ENCODE measurements at regions not wholly inside any gene's neighbourhood (a gene's known extent, or its start where the extent isn't known, plus 50 kb on each side); places are given as distances from the start of the nearest gene placed in this dataset.

DNA sequence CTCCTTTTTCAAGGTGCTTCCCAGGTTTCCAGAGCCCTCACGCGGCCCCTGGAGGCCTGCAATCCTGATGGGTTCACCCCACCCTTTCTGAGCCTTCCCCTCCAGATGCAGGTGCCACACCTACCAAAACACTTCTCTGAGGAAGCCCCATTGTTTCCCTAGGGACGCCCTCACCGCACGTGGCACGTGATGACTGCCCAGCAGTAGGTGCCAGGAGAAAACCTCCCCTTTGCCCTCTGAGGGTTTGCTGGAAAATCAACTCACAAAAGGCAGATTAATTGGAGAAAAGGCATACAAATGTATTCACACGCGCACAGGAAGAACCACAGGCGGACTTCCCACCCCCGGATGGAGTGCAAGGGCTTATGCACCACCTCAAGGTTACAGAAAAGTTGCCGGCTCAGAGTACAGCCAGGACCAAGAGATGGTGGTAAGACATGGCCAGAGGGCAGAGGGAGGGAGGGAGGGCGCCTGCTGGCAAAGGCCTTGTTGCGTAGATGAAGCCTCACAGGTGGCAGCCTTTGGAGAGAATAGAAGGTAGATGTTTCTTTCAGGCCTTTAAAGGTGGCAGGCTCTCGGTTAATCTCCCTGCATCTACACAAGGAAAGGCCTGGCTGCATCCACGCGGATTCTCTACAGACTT, 269.4 kb upstream of the RAB6C start:
- no peak for DNase-seq

DNA sequence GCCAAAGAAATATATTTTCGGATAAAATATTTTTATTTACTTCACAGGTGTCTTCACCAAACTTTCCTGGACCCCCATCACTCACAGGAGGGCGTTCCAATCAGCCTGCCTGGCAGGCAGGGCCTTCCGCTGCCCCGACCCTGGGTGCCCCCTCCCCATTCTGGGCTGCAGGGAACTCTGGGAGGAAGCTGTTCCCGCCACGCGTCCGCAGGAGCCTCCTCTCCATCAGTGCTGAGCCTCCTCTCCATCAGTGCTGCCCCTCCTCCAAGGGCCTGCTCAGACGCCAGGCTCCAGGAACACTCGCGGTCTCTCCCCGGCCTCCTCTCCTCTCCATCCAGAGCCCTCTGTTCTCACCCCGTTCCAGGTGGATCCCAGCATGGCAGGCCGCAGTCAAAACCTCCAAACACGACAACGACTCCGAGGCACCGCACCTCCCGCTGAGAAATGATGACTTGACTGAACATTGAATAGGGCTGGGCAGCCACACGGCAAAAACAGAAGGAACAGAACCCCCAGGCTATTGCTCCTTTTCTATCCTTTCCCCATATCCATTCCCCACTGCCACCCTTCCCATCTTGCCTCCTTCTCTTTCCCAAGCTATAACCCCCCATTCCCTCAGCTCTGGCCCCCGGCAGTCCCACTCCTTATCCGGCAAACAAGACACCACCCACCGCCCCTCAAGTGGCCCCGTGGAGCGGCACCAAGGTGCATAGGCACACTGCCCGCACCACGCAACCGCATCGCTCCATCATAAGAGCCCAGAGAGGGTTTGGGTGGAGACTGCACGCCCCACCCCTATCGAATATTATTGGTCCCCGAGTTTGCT, 268.6 kb upstream of the RAB6C start:
- DNase-seq = no peak

DNA sequence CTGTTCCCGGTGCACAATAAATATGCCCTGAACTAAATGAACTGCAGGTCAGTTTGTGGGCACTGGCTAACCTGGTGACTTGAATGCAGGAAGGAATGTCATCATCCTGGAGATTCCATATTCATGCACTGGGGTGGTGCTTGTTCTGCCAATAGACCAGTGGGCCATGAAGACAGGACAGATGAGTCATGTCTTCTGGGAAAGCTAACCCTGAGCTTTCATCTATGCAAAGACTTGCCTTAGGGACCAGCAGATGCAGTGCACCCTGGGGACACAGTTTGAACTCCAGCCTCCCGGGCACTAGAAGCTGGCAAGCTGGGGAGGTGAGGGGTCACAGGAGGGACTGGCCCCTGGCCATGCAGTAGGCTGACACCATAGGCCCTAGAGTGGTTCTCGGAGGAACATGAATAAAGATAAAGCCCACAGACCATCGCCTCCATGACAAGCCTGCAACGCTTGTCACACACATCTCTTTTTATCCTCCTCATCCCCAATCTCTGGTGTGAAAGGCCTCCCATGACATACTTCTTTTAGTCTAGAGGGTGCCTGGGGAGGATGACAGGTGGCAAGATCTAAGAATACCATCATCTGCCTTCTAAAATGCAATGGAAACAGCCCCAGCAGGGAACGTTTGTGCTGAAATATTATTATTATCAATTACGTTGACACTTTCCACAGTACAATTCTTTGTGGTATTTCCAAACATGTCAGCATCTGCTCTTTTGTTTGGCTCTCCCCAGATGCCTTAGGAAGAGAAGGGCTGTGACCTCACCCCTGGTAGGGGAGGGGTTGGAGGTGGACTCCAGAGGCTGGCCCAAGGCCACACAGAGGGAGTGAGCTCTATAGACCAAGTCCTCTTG, 267.4 kb upstream of the RAB6C start:
- DNase-seq = no peak

DNA sequence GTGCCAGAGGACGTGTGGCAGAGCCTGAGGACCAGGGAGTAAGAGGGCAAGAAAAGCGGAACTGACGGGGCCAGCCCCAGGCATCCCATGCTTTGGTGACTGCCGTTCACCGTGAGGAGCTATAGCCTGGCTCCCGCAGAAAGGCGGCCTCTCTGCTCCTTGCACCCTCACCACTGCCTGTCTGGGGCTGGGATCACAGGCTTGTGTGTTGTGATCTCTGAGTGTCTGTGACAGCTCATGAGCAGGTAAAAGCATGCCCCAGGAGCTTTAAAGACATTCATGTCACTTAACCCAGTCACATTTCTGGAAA, 266.8 kb upstream of the RAB6C start:
- no peak for DNase-seq

DNA sequence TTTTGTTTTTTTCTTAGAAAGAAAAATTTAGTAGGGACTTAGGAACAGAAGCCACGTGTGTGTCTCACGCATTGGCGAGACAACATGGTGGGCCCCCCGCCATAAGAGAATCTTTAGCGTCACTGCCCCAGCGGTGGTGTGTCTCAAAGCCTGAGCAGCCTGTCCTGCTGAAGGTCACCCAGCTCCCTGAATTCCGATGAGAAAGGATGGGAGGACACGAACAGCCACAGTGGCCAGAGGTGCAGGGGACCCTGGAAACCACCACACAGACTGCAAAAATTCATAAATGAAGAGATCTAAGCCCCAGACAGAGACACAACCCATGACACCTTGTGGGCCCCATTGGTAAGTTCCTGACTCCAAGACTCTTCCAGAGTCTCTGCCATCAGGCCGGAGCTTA, 266.1 kb upstream of the RAB6C start:
- DNase-seq = no peak

DNA sequence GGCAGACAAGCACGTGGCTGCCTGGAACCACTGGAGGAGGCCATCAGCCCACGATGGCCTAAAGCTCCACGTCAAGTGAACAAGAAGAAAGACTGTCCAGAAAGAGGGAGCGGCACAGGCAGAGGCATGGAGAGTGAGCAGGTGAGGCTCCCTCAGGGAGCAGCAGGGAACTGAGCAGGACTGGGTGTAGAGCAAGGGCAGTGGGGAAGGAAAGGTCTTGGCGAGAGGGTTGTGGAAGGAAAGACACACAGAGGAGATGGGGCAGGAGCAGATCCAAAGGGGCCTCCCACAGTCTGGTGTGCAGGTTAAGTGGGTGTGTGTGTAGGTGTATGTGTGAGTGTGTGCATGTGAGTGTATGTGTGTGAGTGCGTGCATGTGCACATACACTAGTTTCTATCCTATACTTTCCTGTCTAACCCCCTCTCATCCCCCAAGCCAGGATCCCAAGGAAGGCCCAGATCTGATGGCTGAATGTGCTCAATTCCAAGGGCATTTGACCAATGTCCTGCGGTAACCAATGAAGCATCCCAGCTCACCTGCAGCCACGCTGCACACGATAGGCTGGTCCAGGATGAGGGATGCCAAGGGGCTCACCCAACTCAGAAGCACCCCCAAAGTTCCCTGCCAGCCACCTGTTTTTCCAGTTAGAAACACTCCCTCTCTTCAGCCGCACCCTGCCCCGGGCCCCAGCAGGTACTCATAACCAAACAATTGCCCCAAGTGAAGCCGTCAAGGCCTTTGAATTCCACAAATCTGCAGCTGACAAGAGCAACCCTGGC, 262.5 kb upstream of the RAB6C start:
- DNase-seq = no peak

DNA sequence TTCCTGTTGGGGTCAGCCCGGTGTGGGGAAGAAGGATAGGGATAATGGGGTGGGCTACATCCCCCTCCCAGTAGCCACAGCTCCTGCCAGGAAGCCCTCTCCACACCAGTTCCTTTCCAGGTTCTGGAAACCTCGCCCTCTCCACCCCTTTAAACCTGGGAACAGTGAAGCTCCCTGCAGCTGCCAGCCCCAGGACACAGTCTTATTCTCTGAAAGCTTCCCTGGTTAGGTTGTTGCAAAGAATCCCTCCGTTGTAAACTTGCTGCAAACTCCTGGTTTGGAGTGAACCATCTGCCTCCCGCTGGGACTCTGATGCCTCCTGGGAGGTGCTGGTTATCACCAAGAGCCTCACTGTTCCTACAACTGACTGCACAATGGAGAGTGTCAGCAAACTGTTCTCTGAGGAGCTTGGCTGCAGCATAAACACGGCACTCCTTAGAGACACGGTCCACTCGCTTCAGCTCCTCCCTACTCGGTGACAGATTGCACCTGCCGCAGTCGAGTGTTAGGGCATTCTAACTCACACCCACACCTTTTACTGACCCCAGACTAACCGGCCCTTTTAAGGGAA, 261.8 kb upstream of the RAB6C start:
- no peak for DNase-seq

DNA sequence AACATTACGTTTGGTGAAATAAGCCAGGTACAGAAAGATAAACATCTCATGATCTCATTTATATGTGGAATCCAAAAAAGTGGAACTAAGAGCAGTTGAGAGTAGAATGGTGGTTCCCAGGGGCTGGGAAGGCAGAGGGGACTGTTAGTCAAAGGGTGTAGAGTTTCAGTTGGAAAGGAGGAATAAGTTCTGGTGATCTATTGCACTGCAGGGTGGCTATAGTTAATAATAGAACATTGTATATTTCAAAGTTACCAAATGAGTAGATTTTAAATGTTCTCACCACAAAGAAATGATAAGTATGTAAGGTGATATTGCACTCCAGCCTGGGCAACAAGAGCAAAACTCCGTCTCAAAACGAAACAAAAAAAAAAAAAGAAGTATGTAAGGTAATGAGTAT, 260.1 kb upstream of the RAB6C start:
- no peak for DNase-seq

DNA sequence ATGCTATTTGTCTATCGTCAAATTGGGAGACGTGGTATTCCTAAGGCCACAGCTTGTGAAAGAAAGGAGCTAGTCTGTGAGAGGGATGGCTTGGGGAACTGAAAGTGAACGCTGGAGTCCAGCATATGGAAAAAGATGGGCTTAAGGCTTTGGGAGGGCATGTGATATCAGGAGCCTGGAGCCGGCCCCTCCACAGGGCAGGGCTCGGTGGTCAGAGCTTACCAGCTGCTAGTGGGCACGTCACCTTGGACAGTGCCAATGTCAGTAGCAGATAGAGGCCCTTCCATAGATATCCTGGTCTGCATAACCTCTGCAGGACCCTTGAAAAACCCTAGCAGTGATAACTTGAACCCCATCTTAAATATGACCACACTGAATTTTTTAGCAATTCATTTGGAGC, 259.1 kb upstream of the RAB6C start:
- no peak for DNase-seq

DNA sequence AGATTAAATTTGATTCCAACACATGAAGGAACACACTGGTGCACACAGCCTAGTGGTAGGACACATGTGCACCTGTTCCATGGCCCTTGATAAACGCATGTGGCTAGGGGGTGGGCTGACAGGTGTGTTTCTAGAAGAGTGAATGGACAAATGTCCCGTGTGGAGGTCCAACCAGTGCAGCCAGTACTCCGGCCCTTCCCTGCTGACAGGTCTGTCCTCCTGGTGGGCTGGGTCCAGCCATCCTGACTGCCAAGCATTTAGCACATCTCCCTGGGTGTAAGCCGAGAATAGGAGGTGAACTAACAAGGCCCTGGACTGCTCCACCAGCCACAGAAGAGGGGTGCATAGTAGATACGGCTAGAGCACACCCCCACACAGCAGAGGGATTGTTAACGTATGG, 258.7 kb upstream of the RAB6C start:
- no peak for DNase-seq

DNA sequence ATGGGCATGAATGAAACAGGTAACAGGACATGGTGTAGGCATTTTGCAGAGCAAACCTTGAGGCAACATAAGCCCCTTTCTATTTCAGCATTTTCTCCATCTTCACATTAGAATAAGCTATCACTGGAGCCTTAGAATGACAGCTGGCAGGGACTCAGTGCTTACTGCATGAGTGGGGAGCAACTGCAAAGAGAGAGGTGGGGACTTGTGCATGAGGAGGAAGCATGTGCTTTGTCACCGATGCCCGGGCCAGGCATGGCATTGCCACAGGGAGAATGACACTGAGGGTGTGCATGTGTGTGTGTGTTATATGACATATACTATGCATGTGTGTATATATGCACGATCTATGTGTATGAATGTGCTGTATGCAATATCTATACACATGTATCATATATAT, 258.2 kb upstream of the RAB6C start:
- no peak for DNase-seq

DNA sequence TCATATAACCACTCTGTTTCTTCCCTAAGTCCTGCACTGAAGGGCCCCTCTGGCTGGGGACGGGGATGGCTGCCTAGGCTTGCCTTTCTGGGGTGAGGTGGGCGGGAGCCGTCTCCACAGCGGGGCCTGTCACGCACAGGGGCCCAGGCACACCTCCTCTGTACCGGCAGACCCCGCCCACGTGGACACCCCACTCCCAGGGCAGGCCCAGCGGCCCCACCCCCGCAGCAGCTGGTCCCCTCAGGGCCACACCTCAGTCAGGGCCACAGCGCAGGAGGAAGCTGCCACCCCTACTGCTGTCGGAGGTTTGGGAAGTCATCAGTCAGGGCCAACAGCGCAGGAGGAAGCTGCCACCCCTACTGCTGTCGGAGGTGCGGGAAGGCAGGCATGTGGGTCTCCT, 257.6 kb upstream of the RAB6C start:
- DNase-seq = no peak

DNA sequence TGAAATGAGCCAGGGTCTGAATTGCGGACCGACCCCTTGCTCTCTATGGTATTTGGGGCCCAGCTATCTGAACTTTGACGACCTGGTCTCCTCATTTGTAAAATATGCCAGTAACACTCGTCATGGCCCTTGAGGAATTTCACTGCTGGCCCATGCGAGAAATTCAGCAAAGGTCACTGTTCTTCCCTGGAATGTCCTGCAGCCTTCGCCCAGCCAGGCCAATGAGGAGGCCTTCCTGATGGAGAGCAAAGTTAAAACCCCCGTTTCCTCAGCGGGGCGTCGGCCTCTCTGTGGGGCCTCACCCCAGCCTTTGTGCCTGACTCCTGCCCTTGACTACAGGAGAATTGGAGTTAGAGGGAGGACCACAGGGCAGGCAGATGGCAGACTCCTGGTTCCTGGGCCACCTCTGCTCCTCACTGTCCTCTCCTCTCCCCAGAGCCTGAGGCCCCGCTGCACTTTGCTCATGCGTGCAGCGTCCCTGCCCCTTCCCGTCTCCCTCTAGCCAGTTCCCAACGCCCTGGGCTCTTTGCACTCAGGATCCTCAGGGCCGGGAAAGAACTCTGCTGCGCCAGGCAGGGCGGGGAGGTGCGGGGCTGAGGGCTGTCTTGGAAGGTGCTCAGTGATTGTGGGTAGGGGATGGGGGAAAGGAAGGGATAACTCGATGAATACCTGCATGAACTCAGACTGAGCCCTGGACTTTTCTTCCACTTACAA, 257.0 kb upstream of the RAB6C start:
- no peak for DNase-seq

DNA sequence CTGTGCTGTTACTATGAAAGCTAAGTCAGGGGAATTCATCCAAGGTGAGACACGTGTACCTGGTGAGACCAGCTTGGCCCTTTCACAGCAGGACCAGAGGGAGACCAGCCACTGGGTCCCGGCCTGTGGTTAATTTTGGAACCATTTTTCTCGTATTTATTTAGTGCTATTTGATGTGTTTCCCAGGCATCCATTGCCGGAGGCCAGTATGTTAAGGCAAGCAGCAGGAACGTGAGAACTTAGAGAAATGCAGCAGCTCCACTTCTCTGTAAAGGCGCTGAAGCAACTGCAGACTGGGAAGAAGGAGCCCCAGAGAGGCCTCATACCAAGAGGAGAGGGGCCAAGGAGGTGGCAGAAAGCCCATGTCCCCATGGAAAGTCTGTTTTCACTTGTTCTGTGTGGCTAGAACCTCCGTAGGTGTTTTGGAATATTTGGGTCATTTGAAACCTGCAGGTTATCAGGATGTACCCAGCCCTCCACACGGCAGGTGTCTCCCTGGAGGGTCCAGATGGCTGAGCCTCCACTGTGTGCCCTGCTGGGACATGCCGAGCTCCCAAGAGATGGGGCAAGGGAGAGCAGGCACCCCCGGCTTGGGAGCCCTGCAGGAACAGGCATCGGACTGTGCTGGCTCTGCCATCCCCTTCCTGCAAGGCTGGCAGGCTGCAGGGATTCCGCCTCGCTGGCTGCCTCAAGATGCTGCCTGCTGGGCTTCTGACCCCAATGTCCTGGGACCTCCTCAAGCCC, 256.0 kb upstream of the RAB6C start:
- DNase-seq = no peak

DNA sequence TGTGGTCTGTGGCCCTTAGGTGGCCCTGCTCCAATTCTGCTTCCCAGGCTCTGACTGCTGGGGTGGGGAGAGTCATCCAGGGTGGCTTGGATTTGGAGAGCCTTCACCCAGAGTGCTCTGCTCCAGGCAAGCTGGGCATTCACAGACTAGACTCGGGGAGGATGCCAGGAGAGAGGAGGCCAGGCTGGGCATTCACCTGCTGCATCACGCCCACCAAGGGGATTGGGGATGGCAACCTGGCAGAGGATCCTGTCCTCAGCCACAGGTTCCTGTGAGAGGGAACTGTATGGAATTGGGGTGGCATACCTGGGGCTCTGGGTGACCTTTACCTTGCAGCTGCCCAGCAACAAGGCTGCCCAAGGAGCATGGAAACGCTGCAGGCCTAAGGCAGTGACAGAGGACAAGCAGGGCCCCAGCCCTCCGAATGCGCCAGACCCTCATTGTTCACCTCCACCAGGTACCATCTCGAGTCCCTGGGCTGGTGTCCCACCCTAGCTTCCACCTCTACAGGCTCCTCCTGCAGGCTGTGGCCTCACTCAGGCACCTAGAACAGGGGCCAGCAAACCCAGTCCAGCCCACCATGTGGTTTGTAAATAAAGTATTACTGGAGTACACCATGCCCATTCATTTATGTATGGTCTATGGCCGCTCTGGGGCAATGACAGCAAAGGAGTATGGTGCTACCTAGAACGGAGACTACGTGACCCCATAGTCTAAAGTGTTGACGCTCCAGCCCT, 255.3 kb upstream of the RAB6C start:
- no peak for DNase-seq

DNA sequence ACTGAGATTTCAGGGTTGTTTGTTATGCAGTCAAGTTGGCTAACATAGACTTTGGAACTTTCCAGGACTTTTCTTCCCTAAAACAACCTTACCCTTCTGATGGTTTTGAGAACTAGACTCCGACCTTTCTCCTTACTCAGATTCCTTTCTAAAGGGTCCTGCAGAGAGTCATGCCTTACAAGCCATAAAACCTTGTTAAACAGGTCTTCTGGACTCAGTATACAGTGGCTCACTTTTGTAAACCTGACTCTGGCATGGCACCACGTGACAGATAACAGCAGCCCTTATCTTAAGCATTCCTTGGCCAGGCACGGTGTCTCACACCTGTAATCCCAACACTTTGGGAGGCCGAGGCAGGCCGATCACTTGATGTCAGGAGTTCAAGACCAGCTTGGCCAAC, 253.2 kb upstream of the RAB6C start:
- no peak for DNase-seq

DNA sequence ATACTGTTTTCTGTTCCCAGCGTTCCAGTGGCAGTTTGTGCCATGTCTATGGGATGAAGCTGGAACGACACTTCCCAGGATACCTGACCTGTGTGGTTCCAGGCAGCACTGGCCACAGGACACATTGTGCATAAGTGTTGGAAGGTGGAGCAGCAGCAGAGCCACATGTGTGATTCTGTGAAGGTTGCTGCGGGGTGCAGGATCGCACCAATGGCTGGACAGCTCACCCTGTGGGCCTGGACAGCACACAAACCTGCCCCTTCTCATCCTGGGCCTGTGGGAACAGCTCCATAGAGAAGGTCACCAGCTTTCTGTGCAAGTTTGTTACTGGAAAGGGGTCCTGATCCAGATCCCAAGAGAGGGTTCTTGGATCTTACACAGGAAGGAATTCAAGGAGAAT, 252.2 kb upstream of the RAB6C start:
- DNase-seq = no peak

DNA sequence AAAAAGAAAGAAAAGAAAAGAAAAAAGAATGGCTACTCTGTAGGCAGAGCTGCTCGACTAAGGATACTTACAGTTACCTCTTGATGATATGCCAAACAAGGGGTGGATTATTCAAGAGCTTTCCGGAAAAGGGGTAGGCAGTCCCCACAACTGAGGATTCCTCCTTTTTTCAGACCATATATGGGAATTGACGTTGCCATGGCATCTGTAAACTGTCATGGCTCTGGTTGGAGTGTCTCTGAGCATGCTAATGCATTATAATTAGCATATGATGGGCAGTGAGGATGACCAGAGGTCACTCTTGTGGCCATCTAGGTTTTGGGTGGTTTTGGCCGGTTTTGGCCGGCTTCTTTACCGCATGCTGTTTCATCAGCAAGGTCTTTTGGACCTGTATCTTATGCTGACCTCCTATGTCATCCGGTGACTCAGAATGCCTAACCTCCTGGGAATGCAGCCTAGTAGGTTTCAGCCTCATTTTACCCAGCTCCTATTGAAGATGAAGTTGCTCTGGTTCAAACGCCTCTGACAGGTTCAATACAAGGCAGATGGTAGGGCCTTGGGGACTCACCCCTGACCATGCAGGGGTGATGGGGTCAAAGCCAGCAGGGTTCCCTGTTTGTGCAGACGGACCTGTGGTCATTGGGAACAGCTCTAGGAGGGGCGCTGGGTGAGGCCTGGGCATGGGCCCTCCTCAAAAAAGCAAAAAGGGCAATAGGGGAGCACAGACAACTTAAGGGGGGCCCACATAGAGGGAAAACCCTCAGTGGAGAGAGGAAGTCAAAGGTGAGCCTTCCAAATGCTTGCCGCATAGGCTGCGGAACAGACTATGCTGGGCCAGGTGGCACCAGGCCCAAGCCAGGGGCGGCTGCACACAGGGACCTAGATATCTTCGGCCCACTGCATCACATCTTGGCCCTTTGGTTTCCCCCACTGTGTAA, 251.2 kb upstream of the RAB6C start:
- no peak for DNase-seq

DNA sequence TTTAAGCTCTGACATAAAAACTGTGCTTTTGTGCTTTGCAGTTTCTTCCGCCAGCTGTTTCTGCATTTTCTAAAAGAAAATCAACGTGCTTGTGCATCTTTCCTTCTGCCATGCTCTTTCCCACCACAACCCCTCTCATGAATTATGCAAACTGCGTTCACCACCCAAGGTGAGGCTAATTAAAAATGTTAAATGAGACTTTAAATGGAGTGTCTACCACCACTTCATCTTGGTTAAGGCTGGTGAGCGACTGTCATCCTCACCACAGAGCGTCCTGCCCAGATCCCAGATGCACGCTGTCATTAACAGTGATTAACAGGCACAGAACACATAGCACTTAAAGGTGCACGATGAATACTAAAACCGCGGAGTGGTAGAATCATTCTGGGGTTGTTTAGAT, 250.5 kb upstream of the RAB6C start:
- no peak for DNase-seq

DNA sequence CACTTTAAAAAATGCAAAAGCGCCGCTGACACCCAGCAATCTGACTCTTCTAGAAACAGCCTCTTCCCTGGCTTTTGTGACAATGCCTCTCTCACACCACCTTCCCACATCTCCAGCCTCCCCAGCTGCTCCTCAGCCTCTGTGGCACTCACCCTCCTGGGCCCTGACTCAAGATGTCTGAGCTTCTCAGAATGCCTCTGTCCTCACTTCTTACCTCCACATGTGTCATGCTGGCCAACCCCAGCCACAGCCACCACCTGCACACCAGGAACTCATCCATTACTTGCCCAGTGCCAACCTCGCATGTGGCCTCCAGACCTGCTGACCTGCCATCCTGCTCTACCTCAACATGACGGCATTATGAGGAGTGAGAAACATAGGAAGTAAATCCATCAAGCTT, 249.8 kb upstream of the RAB6C start:
- no peak for DNase-seq

Data from GDM1 (cell line).